Umbilical cord (tissue), 1 donor: ENCODE measurements at regions not wholly inside any gene's neighbourhood (a gene's known extent, or its start where the extent isn't known, plus 50 kb on each side); places are given as distances from the start of the nearest gene placed in this dataset.
"Not testable (repeated sequence)": the region's sequence is repeated elsewhere in the genome, so short reads cannot be mapped to it uniquely, and the experiment has no call there.

ENCODE experiments used
- DNase-seq: peaks from one replicate; pipeline ENCODE4 v3.0.0-alpha.2; 2015; ENCODE audit warnings: low spot score

DNA sequence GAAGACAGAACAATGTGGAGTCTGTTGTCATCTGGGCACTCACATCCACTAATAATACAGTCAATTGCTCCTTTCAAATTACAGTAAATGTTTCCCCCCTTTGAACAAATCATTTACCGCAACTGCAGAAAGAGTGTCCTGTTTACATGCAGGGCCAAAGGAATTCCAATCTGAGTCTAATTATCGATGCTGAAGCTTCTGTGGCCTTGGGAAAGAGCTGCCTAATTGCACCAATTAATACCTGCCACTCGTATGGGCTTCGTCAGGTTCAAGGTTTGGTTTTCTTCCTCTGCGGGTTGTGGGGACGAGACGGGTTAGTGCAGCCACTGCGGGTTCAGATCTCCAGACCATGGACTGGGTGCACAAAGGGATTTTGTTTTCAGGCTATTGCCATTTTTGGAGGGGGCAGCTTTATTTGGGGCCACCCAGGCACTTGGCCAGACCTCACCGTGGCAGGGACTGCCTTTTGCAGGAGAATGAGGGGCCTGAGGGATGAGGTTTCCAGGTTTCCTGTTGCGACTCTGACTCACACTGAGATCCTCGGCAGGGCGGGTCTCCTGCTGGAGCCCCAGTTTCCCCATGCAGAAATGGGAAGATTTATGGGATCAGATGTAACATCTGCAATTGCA is 147.6 kb downstream of the MIAT start:
- peak; percentile 46 for DNase-seq

DNA sequence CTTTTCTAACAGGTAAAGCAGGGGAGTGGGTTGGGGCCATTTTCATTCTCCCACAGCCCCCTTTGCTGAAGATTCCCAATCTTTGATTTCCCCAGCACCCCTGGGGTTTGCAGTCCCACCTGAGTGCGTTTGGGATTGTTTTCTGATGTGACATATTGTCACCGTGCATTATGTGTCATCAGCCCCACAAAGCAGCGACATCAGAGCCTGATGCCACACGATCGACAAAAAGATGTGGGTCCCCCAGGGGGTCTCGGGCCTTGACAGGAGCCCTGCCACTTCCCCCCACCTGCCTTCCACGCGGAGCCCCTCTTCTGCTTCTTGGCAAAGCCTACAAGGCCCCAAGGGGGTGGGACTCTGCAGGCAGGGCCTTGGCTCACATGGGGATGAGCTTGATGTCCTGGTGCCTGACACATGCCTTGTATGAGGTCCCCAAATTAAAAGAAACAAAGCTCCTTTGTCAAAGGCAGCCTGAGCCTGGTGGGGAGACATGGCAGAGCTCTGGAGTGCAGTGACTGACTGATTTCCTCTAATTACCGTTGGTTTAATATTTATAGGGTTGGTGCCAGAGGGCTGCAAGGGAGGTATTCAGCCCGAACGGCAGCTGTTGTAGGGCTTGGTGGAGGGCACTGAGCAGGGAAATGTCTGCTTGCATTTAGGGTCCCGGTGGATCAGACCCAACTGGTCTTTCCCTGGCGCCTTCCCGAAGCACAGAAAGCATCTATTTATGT is 149.2 kb downstream of the MIAT start:
- DNase-seq: no peak

DNA sequence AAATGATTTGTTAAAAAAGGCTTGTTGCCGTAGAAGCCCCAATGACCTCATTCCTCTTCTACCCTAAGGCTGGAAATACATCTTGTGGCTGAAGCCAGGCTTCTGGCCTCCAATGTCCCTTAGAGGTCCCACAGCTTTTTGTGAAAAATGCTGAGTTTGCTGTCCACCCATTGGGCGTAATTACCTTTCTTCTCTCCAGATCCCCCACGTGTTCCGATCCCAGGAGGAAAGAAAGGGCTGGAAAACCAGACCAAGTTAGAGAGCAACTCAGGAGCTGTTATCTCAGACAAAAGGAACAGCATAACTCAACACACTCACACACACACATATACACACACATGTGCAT is 154.2 kb downstream of the MIAT start:
- no peak for DNase-seq

DNA sequence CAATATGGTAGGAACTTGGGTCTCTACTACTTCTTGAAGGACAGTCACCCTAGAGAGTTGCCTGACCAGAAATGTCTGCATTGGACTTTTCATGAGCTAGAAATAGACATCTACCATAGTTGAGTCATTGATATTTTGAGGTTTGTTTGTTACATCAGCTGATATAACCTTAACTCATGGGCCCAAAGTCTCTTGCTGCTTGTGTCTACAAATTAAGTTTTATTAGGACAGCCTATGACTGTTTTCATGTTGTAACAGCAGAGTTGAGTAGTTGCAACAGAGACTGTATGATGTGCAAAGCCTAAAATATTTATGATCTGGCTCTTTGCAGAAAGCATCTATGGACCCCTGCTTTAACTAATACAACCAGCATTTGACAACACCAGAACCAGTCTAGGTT is 155.3 kb downstream of the MIAT start:
- DNase-seq: no peak

DNA sequence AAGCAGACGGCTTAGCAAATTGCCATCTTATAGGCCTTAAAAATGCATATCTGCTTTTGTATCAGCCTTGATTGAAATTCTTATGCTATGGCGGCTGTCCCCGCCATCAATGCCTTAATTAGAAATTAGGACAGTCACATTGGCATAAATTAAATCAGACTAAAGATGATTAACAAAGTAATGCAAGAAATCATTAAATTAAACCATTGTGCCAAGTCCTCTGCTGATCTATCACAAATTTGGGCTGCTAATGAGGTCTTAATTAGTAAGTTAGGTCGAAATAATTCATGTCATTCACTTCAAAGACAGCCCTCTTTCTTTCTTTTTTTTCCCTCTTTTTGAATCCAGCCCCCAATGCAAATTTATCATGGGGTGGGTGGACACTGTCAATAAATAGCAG is 159.3 kb downstream of the MIAT start:
- no peak for DNase-seq

DNA sequence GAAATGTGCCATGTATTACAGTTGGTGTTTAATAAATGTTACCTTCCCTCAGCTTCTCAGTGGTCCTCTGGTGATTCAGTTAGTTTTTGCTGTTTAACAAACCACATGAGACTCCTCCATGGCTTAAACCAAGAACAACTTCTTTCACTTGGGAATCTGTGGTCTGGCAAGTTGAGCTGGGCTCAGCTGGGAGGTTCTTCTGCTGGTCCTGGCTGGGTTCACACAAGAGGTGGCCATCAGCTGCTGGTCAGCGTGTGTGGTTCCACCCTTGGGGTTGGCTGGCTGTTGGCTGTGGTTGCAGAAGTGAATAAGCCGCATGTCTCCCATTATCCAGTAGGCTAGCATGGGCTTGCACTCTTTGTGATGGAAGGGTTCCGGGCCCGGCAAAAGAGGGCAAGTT is 160.5 kb downstream of the MIAT start:
- DNase-seq: no peak

DNA sequence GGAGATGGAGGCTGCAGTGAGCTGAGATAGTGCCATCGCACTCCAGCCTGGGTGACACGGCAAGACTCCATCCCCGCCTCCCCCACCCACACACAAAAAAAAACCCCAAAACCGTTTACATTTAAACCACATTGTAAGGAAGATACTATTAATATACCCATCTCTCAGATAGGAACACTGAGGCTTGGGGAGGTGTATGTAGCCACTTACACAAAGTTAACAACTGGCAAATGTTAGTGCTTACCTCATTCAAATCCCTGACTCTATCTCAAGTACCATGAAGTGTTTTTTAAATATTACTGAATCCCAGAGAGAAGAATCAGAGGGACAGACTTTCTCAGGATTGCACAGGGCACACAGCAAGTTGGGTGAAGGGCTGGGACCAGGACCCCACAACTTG is 164.5 kb downstream of the MIAT start:
- DNase-seq: no peak

DNA sequence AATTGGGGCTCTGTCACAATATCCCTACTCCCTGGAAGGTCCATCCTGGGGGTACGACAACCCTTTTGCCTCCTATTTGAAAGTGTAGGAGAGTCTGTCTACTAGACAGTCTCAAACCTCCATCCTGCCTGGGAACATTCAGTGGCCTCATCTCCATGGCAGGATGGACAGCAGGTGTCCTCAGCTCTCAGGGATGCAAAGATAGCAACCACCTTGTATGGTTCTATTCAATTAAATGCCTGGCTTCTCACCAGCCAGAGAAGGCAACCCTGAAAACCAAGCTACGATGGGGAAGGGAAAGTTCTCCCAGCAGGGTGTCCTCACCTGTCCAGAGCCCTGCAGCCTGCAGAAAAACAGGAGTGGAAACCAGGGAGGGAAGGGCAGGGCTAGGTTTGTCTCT is 164.9 kb downstream of the MIAT start:
- DNase-seq: no peak

DNA sequence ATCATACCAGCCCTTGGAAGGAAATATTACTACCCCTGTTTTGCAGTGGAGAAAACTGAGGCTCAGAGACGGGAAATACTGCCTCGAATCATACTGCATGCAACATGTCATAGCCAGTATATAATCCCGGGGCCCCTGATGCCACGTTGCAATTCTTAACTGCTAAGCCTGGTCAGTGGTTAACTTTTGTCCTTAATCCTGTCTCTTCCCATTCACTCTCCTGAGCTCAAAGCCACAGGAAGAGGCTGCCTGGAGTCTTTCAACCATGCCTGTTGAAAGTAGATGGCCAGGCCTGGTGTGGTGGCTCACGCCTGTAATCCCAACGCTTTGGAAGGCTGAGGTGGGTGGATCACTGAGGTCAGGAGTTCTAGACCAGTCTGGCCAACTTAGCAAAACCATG is 166.6 kb downstream of the MIAT start:
- peak; percentile 48 for DNase-seq

DNA sequence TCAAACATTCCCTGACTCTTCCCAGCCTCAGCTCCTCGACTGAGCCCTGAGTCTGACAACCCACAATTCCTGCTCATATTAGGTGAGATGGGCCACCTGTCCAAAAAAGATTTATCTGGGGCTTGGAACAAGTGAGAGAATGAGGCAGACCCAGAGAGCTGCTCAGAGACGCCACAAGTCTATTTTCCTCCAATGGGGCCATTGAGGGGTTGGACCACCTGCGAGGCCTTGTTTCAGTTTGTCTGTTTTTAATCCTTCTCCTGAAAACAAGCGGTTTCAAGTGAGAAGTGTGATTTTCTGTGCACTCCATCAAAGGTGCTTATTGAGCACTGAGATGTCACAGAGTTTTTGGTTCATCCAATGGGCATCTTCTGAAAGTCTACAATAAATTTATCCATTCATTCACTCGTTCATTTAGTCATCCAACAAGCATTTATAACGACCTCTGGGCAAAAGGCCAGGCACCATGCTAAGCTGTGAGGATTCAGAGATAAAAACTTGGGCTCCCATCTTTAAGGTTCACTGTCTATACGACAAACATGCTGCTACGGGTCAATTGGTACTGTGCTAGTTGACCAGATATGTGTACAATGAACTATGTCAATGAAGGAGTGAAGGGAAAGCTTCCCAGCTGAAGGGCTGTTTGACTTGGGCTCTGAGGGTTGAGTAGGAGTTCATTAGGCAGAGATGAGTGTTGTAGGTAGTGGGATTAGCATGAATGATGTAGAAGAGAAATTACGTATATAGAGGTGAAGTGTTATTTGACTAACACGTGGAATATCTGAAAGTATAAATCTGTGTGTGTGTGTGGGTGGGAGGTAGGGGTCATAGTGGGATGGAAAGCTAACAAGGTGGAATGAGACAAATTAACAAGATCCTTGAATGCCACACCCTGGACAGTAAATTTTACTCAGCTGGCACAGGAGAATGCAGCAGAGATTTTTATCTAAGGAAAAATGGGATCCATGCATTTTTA is 168.9 kb downstream of the MIAT start:
- DNase-seq: no peak

DNA sequence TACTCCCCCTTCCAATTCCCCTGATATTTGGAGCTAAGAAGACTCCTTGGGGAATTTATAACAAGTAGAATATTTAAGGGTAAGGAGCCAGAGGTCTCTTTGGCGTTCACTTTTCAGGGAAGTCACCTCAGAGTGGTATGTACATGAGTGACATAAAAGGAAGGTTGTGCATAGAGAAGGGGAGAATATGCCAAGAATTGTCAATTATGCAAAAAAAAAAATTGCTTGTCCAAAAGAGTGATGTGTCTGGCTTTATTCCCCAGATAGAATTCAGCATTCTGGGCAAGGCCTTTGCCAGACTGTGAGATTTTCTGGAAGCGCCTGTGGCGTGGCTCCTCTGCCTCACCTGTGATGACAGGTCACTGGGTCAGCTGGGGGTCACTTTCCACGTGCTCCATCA is 170.2 kb downstream of the MIAT start:
- no peak for DNase-seq

DNA sequence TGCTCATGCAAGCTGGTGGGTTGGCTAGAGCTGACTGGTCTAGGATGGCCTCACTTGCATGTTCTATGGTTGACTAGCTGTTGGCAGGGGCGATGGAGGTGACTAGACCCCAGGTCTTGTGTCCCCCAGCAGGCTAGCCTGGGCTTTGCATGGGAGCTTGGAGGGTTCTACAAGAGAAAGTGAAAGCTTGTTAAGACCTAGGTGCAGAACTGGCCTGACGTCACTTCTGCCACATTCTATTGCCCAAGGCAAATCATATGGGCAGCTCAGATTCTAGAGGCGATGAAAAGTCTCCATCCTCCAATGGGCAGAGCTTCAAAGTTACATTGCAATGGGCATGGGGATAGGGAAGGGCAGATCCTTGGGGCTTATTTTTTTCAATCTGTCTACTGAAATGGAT is 170.9 kb downstream of the MIAT start:
- DNase-seq: no peak

DNA sequence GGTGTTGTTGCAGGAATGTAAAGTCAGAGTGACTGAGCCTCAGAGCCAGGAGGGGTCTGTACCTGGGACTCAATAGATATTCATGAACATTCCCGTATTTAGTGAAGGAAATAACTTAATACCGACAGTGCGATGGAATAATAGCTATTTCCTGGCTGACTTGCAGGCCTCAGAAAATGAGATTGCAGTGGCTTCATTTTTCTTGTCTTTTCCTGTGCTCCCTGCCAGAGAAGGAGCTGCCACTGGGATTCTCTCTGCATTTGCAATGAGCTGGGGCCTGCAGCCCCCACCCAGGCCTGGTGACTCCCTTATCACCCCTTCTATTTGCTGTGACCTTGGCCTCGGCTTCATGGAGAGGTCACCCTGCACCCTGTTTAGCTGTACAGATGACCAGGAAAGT is 173.4 kb downstream of the MIAT start:
- DNase-seq: no peak

DNA sequence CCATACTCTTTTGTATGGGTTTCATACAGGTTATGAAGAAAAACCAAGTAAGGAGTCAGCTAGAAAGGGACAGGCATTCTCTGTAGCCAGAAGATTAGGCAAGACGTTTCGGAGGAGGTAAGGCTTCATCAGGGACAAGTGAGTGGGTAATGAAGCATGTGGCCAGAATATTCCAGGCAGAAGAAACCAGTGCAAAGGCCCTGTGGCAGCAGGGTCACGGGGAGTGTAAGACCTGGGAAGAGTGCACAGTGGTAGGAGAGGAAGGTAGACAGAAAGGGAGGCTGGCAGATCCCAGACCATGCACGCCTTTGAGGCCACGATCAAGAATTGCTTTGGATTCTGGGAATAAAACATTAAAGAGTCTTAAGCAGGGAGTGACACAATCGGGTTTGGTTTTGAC is 177.6 kb downstream of the MIAT start:
- no peak for DNase-seq

DNA sequence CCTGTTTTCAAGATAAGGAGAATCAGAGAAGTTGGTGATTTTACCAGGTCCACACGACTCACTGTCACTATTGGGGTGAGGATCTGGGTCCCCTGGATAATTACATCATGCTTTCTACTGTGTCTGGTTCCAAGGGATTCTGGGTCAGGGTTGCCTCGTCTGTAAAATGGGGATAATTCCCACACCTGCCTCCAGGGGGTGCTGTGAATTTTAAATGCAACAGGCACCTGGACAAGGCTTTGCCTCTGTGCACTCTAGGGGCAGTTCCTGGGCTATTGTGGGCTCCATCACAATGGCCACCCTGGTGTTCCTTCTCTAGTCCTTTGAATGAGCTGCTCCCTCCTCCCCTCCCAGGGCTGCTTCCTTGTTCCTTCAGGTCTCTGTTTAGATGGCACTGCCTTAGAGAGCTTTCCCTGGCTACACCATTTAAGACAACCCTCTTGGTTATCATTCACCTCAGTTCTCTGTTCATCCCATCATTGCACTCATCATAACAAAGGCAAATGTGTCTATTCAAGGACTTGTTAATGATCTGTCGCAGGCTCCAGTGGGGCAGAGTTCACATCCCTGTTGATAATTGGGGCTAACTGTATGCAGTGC is 178.6 kb downstream of the MIAT start:
- no peak for DNase-seq

DNA sequence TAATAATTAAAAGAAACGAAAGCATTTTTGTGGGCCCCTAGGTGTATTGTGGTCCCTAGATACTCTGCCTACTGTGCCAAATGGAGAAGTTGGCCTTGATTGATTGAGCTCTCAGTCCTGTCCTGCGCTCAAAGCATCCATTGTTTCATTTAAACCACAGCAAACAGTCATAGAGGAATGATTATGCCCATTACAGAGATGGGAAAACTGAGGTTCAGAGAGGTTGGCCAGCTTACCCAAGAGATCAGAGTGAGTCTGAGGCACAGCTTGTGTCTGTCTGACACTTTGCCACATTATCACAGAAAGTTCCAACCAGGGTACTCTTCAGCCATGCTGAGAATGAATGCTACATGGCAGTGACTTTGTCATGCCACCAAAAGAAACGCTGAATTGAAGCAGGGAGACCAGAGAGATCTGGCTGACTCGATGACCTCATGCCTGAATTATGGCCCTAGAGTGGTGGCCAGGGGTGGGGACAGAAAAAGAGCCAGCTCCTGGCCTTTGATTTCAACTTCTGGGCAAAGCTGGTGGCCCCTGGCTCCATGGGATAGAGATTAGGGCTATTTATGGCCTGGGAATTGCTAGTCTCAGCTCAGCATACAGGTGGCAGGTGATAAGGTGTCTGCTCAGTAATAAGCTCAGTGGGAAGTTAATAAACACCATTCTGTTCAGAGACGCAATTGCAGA is 180.5 kb downstream of the MIAT start:
- no peak for DNase-seq

DNA sequence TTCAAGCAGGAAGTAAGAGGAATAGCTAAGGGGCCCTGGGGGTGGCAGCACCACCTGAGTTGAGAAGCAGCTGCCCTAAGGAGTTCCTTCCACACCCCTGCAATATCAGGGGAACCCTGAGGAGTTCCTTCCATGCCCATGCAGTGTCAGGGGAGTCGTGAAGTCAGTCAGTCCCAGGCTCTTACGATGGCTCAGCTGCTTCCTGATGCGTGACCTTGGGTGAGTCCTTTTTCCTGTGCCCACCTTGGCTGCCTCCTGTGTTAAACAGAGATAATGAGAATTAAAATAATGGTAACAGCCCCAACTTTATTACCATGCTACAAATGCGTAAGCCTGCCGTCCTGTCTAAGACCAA is 181.1 kb downstream of the MIAT start:
- no peak for DNase-seq

DNA sequence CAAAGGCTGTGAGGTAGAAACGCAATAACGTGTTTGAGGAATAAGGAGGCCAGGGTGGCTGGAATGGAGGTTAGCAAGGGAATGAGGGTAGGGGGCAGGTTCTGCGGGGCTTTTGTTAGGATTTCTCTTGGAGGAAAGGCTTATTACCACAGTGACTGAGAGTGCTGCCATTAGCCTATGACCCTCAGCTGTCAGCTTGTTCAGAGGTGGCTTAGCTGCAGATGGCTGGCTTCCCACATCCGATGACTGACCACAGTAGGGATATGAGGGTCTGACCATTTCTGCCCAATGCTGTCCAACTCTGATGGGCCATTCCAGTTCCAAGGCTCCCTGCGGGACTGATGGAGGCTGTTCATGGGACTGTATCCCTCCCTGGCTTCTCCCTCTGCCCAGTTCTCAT is 181.8 kb downstream of the MIAT start:
- DNase-seq: no peak

DNA sequence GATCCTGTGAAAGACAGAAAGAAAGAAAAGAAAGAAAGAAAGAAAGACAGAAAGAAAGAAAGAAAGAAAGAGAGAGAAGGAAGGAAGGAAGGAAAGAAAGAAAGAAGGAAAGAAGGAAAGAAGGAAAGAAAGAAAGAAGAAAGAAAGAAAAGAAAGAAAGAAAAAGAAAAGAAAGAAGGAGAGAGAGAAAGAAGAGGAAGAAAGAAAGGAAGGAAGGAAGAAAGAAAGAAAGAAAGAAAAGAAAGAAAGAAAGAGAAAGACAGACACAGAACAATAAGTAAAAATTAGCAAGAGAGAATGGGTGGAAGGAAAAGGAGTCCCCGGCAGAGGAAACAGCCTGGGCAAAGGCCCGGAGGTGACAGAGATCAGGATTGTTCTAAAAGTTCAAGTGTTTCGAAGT is 183.4 kb downstream of the MIAT start:
- not testable (repeated sequence) for DNase-seq

DNA sequence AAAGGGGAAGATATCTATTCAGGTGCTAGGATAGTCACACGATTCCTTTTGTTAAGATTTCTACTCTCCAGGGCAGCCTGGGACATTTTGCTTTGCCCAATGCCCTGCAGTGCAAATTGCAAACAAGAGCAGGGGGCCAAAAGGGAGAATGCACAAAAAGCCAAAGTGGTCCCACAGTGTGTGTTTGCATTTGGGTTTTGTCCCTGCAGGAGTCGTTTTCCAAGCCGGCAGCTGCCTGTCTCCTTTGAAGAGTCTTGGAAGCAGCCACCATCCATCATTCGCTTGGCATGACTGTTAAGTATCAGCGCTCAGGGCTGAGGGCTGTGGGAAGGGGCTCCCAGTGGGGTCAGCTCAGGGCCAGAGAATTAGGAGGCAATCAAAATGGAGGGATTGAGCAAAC is 184.7 kb downstream of the MIAT start:
- no peak for DNase-seq

DNA sequence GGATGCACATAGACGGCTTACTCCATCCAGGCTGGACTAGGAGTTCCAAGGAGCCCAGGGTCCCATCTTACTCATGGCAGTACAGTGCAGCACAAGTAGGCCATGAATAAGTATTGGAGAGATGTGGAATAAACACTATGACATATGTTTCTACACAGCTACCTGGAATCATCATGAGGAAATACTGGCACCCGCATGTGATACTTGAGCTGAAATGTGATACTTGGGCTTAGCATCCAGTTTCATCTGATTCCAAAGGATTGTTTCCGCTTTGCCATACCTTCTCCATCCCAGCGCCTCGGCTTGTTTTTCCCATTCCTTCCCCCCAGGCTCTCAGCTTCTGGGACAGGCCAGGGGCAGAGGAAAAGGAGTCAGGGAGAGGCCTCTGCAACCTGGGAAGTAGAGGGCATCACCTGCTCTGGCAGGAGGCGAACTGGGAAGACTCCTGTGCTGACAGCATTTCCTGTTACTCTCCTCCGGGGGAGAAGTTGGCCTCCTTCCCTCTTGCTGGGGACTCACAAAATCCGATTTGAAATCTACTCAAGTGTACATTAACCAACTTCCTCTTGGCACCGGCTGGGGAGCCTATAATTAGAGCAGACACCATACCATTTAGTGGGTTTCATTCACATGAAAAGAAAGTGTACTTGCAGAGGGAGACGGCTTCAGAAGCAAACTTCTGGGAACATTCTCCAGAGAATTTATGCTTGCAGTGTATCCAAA is 187.8 kb downstream of the MIAT start:
- DNase-seq: peak; percentile 24
